ENCODE measurements at regions not wholly inside any gene's neighbourhood (a gene's known extent, or its start where the extent isn't known, plus 50 kb on each side); places are given as distances from the start of the nearest gene placed in this dataset.

DNA sequence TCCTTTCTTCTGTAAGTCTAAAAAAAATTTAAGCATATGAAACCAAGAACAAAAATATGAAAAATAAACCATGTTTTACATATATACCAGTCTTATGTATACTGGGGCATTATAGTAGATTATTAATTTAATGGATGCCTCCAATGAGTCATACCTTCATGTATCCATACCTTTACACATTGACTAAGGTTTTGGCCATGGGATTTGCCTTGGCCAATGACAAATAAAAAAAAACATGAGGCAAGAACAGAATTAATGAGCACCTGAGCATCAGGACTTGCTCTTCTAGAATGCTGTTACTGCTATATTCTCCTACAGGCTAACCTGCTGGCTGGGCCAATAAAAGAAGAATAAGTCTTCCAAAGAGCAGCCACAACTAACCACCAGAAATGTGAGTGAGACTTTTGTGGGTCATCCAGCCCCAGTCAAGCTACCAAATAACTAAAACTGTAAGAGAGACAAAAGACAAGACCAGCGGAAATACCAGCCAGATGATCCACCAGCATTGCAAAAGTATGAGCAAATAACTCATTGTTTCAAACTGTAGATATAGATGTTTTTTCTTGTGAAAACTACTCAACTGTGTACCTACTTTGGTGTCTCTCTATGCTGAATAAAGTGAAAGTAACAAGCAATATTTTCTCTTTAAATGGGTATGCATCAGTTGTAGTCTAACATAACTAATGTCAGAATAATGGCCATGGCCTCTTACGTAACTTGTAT is 749.6 kb upstream of the VRK2 start:
- Histone ChIP-seq H3K4me3 (ENCODE audit: low read length) (no peak overlapping the region), H3K79me2 (ENCODE audit: low read length) (no peaks in the 10 kb centered on the region), H3K27ac (ENCODE audit: low read length) (no peak overlapping the region), H4K20me1 (ENCODE audit: low read length) (no peaks in the 10 kb centered on the region), H3K36me3 (ENCODE audit: low read depth, low read length) (no peaks in the 10 kb centered on the region), H3K9me3 (ENCODE audit: low read length) (no peaks in the 10 kb centered on the region), H3K9ac (ENCODE audit: low read length) (no peak overlapping the region), H3K4me2 (ENCODE audit: low read length) (peak overlapping the region; percentile 57), H3F3A (ENCODE audit: low read length, unreplicated experiment) (no peaks in the 10 kb centered on the region), H2AFZ (ENCODE audit: low read length) (no peak overlapping the region), H3K4me1 (ENCODE audit: insufficient read depth, low read length) (no peaks in the 10 kb centered on the region), H3K27me3 (ENCODE audit: low read length) (peaks cover 10% of the 10 kb centered on the region; the same call in 1 of the 2 replicates), H3K9me2 (replicated peaks; ENCODE audit: low read length) (no peaks in the 10 kb centered on the region)
- CTCF ChIA-PET, result no interaction called here
- DNase-seq (peak; percentile 44), ATAC-seq (no peak)
- intact Hi-C loops (cut with micrococcal nuclease), result no loop called here
- BruUV-seq (replicated peaks), result no TSS peak
- POLR2A ChIA-PET (ENCODE audit: unreplicated experiment), result no interaction called here
- TF ChIP-seq EZH2phosphoT487 (IDR thresholded peaks at IDR 0.05; ENCODE audit: borderline replicate concordance, low read length) (no peak), EZH2 (IDR thresholded peaks at IDR 0.05; ENCODE audit: low read length, unreplicated experiment) (no peak), CTCF (conservative IDR thresholded peaks at IDR 0.05; ENCODE audit: low read depth, low read length) (no peak)

GRCh38 chr2:57313678-57314077 is 732.9 kb upstream of the VRK2 start:
- no peak overlapping the region for H3K27ac ChIP-seq (ENCODE audit: low read length)
- H3K4me3 ChIP-seq (ENCODE audit: low read length), result no peak overlapping the region
- H3K4me1 ChIP-seq (ENCODE audit: insufficient read depth, low read length), result no peaks in the 10 kb centered on the region
- H3K9ac ChIP-seq (ENCODE audit: low read length), result no peak overlapping the region
- H2AFZ ChIP-seq (ENCODE audit: low read length), result no peak overlapping the region
- H3K36me3 ChIP-seq (ENCODE audit: low read depth, low read length), result no peaks in the 10 kb centered on the region
- no peaks in the 10 kb centered on the region for H3K9me2 ChIP-seq (replicated peaks; ENCODE audit: low read length)
- no peak for TF ChIP-seq CTCF (conservative IDR thresholded peaks at IDR 0.05; ENCODE audit: low read depth, low read length)
- CTCF ChIA-PET, result no interaction called here
- BruUV-seq (replicated peaks), result no TSS peak
- no peak for ATAC-seq
- DNase-seq, result no peak
- intact Hi-C loops (cut with micrococcal nuclease), result no loop called here
- no peaks in the 10 kb centered on the region for H3K79me2 ChIP-seq (ENCODE audit: low read length)
- no peaks in the 10 kb centered on the region for H3F3A ChIP-seq (ENCODE audit: low read length, unreplicated experiment)
- no peak overlapping the region for H3K4me2 ChIP-seq (ENCODE audit: low read length)
- POLR2A ChIA-PET (ENCODE audit: unreplicated experiment), result no interaction called here
- 0 out of 2 replicates have a peak, but pooled peaks cover 7% of the 10 kb centered on the region for H3K27me3 ChIP-seq (ENCODE audit: low read length)
- H4K20me1 ChIP-seq (ENCODE audit: low read length), result no peaks in the 10 kb centered on the region
- no peaks in the 10 kb centered on the region for H3K9me3 ChIP-seq (ENCODE audit: low read length)

GRCh38 chr2:57314682-57315081 is 731.9 kb upstream of the VRK2 start:
- TF ChIP-seq CTCF (conservative IDR thresholded peaks at IDR 0.05; ENCODE audit: low read depth, low read length), result no peak
- no peak for TF ChIP-seq EZH2phosphoT487 (IDR thresholded peaks at IDR 0.05; ENCODE audit: borderline replicate concordance, low read length)
- TF ChIP-seq EZH2 (IDR thresholded peaks at IDR 0.05; ENCODE audit: low read length, unreplicated experiment), result no peak
- Histone ChIP-seq H3K27ac (ENCODE audit: low read length) (no peak overlapping the region), H3K9me3 (ENCODE audit: low read length) (no peaks in the 10 kb centered on the region), H3K9me2 (replicated peaks; ENCODE audit: low read length) (no peaks in the 10 kb centered on the region), H3K4me1 (ENCODE audit: insufficient read depth, low read length) (no peaks in the 10 kb centered on the region), H3F3A (ENCODE audit: low read length, unreplicated experiment) (no peaks in the 10 kb centered on the region), H3K79me2 (ENCODE audit: low read length) (no peaks in the 10 kb centered on the region), H3K4me2 (ENCODE audit: low read length) (no peak overlapping the region), H3K4me3 (ENCODE audit: low read length) (no peak overlapping the region), H2AFZ (ENCODE audit: low read length) (no peak overlapping the region), H3K9ac (ENCODE audit: low read length) (no peak overlapping the region), H3K36me3 (ENCODE audit: low read depth, low read length) (no peaks in the 10 kb centered on the region), H4K20me1 (ENCODE audit: low read length) (no peaks in the 10 kb centered on the region), H3K27me3 (ENCODE audit: low read length) (0 out of 2 replicates have a peak, but pooled peaks cover 7% of the 10 kb centered on the region)
- ATAC-seq (no peak), DNase-seq (no peak)
- ChIA-PET POLR2A (ENCODE audit: unreplicated experiment) (no interaction called here), CTCF (no interaction called here)
- BruUV-seq (replicated peaks), result no TSS peak
- intact Hi-C loops (cut with micrococcal nuclease), result no loop called here
